B cell (primary cell): ENCODE measurements at regions not wholly inside any gene's neighbourhood (a gene's known extent, or its start where the extent isn't known, plus 50 kb on each side); places are given as distances from the start of the nearest gene placed in this dataset.

Experiments used
- ATAC-seq: fragments of 200-7000 bp; cut with Tn5 transposase; one replicate; pipeline ENCODE4 v1.10.0; 2021; ENCODE audit warnings: low read depth, mild to moderate bottlenecking, moderate number of reproducible peaks, moderate library complexity
- CTCF ChIA-PET: fragments of 350-600 bp; sonication (Branson Sonifier 250); formaldehyde crosslinking; loops from one replicate; lab custom pipeline; 2021; ENCODE audit warnings: antibody characterized with exemption, inconsistent platforms; lab: Charles Lee
- POLR2A ChIA-PET: fragments of 350-600 bp; sonication (Branson Sonifier 250); formaldehyde crosslinking; loops from one replicate; lab custom pipeline; 2021; ENCODE audit warnings: antibody characterized with exemption; lab: Charles Lee
- DNase-seq: peaks from one replicate; pipeline ENCODE4 v3.0.0; 2013
- H2AFZ ChIP-seq: 2 replicates; pipeline ENCODE4 v1.6.1; 2012; ENCODE audit warnings: mild to moderate bottlenecking, low read depth, low read length; ENCODE audit not compliant: insufficient read depth, poor library complexity, severe bottlenecking
- H3K27ac ChIP-seq, 2 donors: 1 replicate in 1 of 2; 2 replicates in 1 of 2; pipeline ENCODE4 v1.5.1; 2012 to 2013; ENCODE audit warnings: low read length in 2 of 2, mild to moderate bottlenecking in 2 of 2, moderate library complexity in 1 of 2
- H3K27me3 ChIP-seq, 4 experiments: fragments of 200-600 bp in 1 of 4; sonication (generic) in 1 of 4; replicated peaks in 1 of 4; 1 replicate in 2 of 4; 2 replicates in 2 of 4; pipeline versions ENCODE4 v1.6.1 to v1.7.0; 2013 to 2016; ENCODE audit warnings: low read length in 3 of 4, mild to moderate bottlenecking in 2 of 4, mixed read lengths in 1 of 4, moderate library complexity in 1 of 4; ENCODE audit not compliant: insufficient read depth in 4 of 4, control insufficient read depth in 3 of 4; ENCODE audit errors: control extremely low read depth in 1 of 4
- H3K36me3 ChIP-seq, 2 experiments: replicated peaks in 1 of 2; 1 replicate in 1 of 2; 2 replicates in 1 of 2; pipeline versions ENCODE4 v1.6.1 to v1.7.1; 2013; ENCODE audit warnings: low read length in 1 of 2; ENCODE audit not compliant: insufficient read depth in 2 of 2, control insufficient read depth in 1 of 2; ENCODE audit errors: control extremely low read depth in 1 of 2, extremely low read depth in 1 of 2
- H3K4me1 ChIP-seq, 2 donors: fragments of 200-600 bp in 1 of 2; sonication (generic) in 1 of 2; 1 replicate in 1 of 2; 2 replicates in 1 of 2; pipeline versions ENCODE4 v1.5.1 to v1.6.1; 2013 to 2017; ENCODE audit warnings: low read length in 2 of 2; ENCODE audit not compliant: control insufficient read depth in 2 of 2, insufficient read depth in 2 of 2
- H3K4me2 ChIP-seq: replicated peaks from 2 replicates; pipeline ENCODE3; 2012; ENCODE audit warnings: mild to moderate bottlenecking, low read depth, low read length; ENCODE audit not compliant: poor library complexity, severe bottlenecking
- H3K4me3 ChIP-seq, 5 experiments: fragments of 200-600 bp in 1 of 5; sonication (generic) in 1 of 5; 1 replicate in 3 of 5; 2 replicates in 2 of 5; pipeline versions ENCODE4 v1.5.1 to v1.7.0; 2011 to 2016; ENCODE audit warnings: low read length in 4 of 5, mild to moderate bottlenecking in 4 of 5, low read depth in 2 of 5, control low read depth in 1 of 5, moderate library complexity in 1 of 5; ENCODE audit not compliant: insufficient read depth in 1 of 5; ENCODE audit errors: control extremely low read depth in 1 of 5, extremely low read depth in 1 of 5
- H3K79me2 ChIP-seq: fragments of 200-600 bp; sonication (generic); one replicate; pipeline ENCODE4 v1.6.0; 2016; ENCODE audit warnings: low read length; ENCODE audit not compliant: control insufficient read depth, insufficient read depth
- H3K9ac ChIP-seq: fragments of 200-600 bp; sonication (generic); 2 replicates; pipeline ENCODE4 v1.6.1; 2017; ENCODE audit warnings: mild to moderate bottlenecking, low read length, moderate library complexity
- H3K9me3 ChIP-seq, 3 donors: one replicate each; pipeline versions ENCODE4 v1.6.1 to v1.7.1; 2013; ENCODE audit warnings: low read length in 2 of 3; ENCODE audit not compliant: control insufficient read depth in 2 of 3, insufficient read depth in 1 of 3; ENCODE audit errors: control extremely low read depth in 1 of 3
- H4K20me1 ChIP-seq: 2 replicates; pipeline ENCODE4 v1.6.0; 2012; ENCODE audit warnings: mild to moderate bottlenecking, low read length; ENCODE audit not compliant: insufficient read depth, control insufficient read depth, poor library complexity, severe bottlenecking
- H3K27ac Mint-ChIP-seq: one replicate; pipeline ENCODE4 v1.8.0; 2021; ENCODE audit warnings: mixed read lengths
- H3K27me3 Mint-ChIP-seq: one replicate; pipeline ENCODE4 v1.8.0; 2021; ENCODE audit warnings: mixed read lengths
- H3K4me1 Mint-ChIP-seq: one replicate; pipeline ENCODE4 v1.8.0; 2021; ENCODE audit warnings: mixed read lengths
- H3K4me3 Mint-ChIP-seq: one replicate; pipeline ENCODE4 v1.8.0; 2021; ENCODE audit warnings: mixed read lengths
- H3K9me3 Mint-ChIP-seq: one replicate; pipeline ENCODE4 v1.8.0; 2022; ENCODE audit warnings: mixed read lengths; ENCODE audit not compliant: insufficient read depth
- CTCF ChIP-seq: fragments of 200-600 bp; IDR thresholded peaks from one replicate; pipeline ENCODE4 v1.8.0; 2022; ENCODE audit warnings: antibody characterized with exemption, mild to moderate bottlenecking
- EZH2 ChIP-seq: IDR thresholded peaks from 2 replicates; pipeline ENCODE4 v1.6.1; 2012; ENCODE audit warnings: borderline replicate concordance, low read depth, mild to moderate bottlenecking, moderate library complexity, low read length; ENCODE audit not compliant: insufficient read depth, poor library complexity, severe bottlenecking
- WGBS: methylation state at CpG from one replicate; pipeline ENCODE4 v1.1.5; 2013; ENCODE audit warnings: missing lambda C conversion rate; ENCODE audit not compliant: insufficient coverage; 5-methylcytosine and 5-hydroxymethylcytosine counted together
- intact Hi-C: fragments of 100-400 bp; cut with micrococcal nuclease; formaldehyde crosslinking; loops from one replicate; pipeline ENCODE4 v1.10.0; 2022

- POLR2A ChIA-PET = no interaction called here
- Mint-ChIP-seq H3K9me3 (no peaks in the 10 kb centered on the region), H3K27ac (no peak overlapping the region), H3K27me3 (no peaks in the 10 kb centered on the region), H3K4me1 (no peaks in the 10 kb centered on the region), H3K4me3 (no peak overlapping the region)
- no peak overlapping the region for H3K27ac ChIP-seq
- intact Hi-C loops = no loop called here
- H3K9ac ChIP-seq = no peak overlapping the region
- DNase-seq (no peak), ATAC-seq (no peak)
- no peaks in the 10 kb centered on the region for H4K20me1 ChIP-seq
- no peak overlapping the region for H3K4me3 ChIP-seq
- H3K9me3 ChIP-seq = peaks cover 0 to 3% (median 0%) of the 10 kb centered on the region in 3 donors
- TF ChIP-seq EZH2 (no peak), CTCF (no peak)
- WGBS = 40% methylated on average over 1 of the region's 6 CpGs
- no peaks in the 10 kb centered on the region for H3K4me1 ChIP-seq
- no peaks in the 10 kb centered on the region for H3K79me2 ChIP-seq
- no peaks in the 10 kb centered on the region for H3K36me3 ChIP-seq
- H3K4me2 ChIP-seq = no peak overlapping the region
- no peak overlapping the region for H2AFZ ChIP-seq
- H3K27me3 ChIP-seq = no peaks in the 10 kb centered on the region
- CTCF ChIA-PET = no interaction called here
These were observed 303.4 kb downstream of the FAT3 start for GRCh38 chr11:92528001-92528400.

GRCh38 chr11:92531065-92531739, 306.6 kb downstream of the FAT3 start:
- Histone ChIP-seq H3K9ac (no peak overlapping the region), H4K20me1 (no peaks in the 10 kb centered on the region), H3K79me2 (no peaks in the 10 kb centered on the region), H3K27me3 (no peaks in the 10 kb centered on the region), H3K27ac (no peak overlapping the region), H3K4me1 (no peaks in the 10 kb centered on the region), H2AFZ (no peak overlapping the region), H3K36me3 (no peaks in the 10 kb centered on the region), H3K4me3 (no peak overlapping the region), H3K4me2 (no peak overlapping the region), H3K9me3 (peaks cover 0 to 3% (median 0%) of the 10 kb centered on the region in 3 donors)
- no peak overlapping the region for H3K4me3 Mint-ChIP-seq
- H3K9me3 Mint-ChIP-seq = no peaks in the 10 kb centered on the region
- intact Hi-C loops = no loop called here
- CTCF ChIA-PET = no interaction called here
- 93% methylated on average over 4 of the region's 7 CpGs for WGBS
- no peak for DNase-seq
- no peaks in the 10 kb centered on the region for H3K27me3 Mint-ChIP-seq
- H3K27ac Mint-ChIP-seq = no peak overlapping the region
- no peak for TF ChIP-seq EZH2
- TF ChIP-seq CTCF = no peak
- ATAC-seq = no peak
- no peaks in the 10 kb centered on the region for H3K4me1 Mint-ChIP-seq
- POLR2A ChIA-PET = no interaction called here
